SW 1271 (cell line): ENCODE measurements at regions not wholly inside any gene's neighbourhood (a gene's known extent, or its start where the extent isn't known, plus 50 kb on each side); places are given as distances from the start of the nearest gene placed in this dataset.

Experiments
- DNase-seq, 2 experiments: peaks; one replicate each; lab custom pipeline; 2025; lab: John Stamatoyannopoulos, UW

DNA sequence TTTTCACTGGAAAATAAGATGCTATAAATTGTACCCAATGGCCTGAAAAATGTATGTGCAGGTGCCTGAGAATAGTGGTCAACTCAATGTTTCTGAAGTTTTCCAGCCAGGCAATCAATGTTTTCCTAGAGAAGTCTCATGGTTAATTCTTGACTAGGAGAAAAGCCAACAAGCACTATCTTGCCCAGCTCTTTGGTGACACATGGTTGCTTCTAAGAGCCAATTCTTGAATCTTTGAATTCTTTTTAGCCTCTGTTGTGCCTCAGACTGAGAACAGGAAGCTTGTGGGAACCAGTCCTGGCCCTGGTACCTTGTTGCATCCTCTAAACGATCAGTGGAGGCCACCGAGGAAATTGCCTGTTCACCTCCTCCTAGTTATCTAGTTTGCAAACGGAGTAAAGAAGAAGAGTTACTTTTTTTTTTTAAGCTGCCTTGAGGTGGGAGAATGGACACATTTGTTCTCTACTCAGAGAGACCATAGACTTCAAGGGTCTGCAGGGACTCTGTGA lies 144.0 kb upstream of the MKLN1 start:
- DNase-seq: no peak

DNA sequence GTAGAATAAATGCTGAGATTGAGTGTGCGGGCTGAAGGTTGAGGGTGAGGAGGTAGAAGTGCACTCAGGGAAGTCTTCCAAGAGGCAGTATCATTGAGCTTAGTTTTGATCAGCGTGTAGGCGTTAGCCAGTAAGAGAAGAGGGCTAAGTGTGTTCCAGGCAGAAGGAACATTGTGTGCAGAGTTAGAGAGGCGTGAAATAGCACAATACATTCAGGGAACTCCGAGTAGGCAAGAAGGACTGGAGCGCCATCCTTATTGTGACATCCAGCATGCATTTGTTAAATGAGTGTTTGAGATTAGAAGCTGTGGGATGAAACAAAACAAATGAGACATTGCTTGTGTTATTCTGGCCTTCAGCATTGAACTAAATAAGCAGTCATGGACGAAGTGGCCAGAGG lies 140.9 kb upstream of the MKLN1 start:
- DNase-seq: no peak

- DNase-seq: peak; percentile 89 to 99
Measured at GRCh38 chr7:131188367-131189339, 139.0 kb upstream of the MKLN1 start.

- no peak for DNase-seq
Measured at GRCh38 chr7:131189488-131189887, 138.2 kb upstream of the MKLN1 start.

DNA sequence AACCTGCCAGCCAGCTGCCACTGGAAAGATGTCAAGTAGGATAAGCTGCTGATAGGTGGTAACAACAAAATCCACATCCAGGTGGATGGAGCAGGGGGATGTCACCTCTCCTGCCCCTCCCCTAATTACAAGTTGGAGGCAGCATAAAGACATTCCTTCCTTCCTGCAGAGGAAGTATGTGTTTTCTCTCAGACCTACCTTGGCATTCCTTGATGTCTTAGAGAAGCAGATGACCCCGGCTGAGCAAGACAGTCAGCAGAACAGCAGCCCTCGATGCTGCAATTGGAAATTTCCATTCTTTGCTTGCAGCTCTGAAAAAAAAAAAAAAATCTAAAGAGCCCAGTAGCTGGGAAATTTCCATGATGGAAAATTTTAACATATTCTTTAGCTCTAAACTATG lies 137.5 kb upstream of the MKLN1 start:
- DNase-seq: peak; percentile 15 to 57

DNA sequence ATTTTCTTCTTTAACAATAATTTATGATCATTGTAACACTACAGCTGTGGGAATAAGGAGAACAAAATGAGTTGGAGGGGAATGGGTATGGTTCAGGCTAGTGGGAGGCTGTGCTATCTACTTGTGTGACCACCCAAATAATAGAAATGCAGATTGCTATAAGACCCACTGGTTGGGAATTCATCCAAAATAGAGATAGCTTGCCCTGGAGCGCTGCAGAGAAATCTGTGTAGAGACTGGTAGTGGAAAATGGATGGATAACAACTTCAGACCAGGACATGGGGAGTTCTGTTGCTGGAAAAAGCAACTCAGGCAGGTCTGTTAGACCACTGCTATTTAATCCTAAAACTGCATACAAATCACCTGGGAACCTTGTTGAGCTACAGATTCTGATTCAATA lies 137.1 kb upstream of the MKLN1 start:
- DNase-seq: no peak

DNA sequence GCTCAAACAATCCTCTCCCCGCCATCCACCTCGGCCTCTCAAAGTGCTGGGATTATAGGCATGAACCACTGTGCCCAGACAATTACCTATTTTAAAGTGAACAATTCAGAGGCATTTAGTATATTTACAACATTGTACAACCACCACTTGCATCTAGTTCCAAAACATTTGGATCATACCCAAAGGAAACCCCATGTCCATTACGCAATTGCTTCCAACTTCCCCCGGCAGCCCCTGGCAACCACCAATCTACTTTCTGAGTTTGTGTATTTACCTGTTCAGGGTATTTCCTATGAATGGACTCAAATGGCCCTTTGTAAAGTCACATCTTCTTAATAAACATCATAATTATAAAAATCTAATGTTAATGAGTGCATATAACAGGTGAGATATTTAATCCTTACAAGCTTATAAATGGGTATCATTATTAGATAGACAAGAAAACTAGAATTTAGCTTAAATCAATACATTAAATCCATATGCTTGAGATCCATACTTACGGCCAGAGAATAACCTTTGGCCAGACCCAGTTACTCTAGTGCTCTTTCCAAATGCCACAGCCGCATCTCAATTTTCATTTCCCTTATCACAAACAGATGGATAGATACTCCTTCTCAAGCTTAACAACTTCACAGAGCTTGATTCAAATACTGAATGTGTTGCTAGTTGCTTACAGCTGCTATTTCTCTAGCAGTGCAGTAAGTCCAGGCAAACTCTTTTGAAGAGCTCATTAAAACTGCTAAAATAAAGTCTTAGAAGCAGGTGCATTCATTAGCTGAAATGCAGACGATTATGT lies 133.4 kb upstream of the MKLN1 start:
- no peak for DNase-seq

- DNase-seq: no peak
Measured at GRCh38 chr7:131196803-131197202, 130.9 kb upstream of the MKLN1 start.

DNA sequence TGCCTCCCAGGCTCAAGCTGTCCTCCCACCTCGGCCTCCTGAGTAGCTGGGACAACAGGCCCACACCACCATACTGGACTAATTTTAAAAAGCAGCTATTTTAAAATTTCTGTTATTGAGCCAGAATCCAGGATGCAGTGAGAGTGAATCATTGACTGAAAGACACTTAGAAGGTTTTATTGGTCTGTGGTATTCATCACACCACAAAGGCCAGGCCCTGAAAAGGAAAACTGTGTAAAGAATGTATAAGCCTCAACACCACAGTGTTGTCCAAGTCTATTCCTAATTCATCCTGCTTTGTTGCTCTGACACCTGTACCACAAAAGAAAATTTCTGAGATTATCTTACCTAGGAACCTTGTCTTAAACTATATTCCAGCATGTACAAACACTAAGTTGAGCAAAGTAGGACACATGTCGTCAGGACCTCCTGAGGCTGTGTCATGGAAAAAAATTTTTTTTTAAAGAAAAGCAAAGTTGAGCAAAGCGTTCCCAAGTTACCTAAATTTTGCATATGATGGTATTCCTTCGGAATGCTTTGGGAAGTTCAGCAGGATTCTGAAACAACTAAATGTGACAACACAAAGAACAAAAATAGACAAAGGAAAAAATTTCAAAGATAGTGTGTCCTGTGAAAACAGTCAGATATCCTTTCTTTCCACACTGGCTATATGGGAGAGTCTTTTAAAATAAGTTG lies 129.6 kb upstream of the MKLN1 start:
- no peak for DNase-seq

GRCh38 chr7:131202451-131202850 lies 125.2 kb upstream of the MKLN1 start:
- no peak for DNase-seq

DNA sequence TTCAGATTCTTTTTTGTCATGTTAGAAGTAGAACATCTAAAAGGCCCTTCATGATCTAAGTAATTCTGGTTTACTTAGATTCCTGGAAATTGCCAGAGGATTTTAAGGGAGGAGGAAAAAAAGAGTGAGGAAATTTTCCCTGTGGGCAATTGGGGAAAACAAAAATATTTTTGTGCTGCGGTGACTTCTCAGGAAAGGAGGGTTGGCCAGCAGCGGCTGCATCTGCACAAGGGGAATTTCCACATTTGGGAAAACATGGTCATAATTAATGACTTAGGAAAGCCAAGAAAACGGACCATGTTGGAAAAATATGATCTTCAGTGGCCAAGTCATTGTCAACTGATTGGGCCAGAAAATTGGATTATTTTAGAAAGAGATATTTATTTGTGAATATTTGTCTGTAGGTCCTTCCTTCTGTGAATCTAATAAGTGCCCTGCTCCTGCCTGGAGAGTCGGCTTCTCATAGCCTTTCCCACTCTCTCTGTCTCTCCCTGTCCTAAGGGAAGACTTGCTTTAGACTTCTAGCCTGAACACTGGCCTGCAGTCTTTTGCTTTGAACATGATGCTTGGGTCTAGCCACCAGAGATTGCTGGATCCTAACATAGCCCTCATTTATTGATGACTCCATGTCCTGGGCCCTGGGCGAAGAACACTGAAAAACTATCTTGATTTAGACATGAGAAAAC lies 124.2 kb upstream of the MKLN1 start:
- DNase-seq: no peak

DNA sequence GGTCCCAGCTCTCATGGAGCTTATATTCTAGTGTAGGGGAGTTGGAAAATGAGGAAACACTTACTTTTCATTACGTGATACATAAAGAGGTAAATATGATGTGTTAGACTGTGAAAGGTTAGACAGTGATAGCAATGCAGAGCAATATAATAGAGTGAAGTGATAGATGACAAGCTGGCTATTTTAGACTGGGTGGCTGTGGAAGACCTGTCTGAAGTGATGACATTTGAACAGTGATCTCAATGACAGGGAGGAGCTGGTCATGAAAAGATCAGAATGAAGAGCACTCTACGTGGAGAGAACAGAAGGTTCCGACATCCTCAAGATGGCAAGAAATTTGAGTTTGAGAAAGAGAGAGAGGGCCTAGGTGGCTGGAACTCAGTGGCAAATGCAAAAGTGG lies 118.9 kb upstream of the MKLN1 start:
- no peak for DNase-seq

DNA sequence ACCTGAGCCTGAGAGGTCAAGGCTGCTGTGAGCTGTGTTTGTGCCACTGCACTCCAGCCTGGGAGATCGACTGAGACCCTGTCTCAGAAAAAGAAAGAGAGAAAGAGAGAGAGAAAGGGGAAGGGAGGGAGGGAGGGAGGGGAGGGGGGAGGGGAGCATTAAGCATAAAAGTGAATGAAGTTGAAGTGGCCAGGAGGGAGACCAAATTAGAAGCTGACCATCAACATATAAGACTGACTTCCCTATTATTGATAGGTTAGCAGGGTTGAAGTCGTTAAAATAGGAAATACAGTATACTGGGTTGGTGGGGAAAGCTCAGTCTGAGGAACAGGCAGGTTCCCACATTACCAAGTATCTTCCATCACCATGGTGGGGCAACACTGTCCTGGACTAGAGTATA lies 117.1 kb upstream of the MKLN1 start:
- no peak for DNase-seq

DNA sequence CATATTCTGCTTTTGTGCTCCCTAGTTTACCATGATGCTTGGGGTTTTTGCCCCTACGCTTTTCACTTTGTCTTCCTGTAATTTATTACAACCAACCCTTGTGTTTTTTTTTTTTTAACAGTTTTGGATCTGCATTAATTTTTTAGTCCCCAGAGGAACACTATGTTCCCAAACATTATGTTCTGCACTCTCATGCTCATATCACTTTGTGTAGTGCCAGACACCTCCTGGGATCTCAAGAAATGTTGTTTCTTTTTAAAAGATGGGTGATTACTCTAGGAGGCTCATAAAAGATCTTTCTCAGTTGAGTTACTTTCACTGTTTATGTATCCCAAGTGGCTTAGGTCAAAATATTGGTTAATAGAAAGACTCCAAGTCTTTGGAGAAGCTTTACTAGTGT lies 116.2 kb upstream of the MKLN1 start:
- DNase-seq: no peak

DNA sequence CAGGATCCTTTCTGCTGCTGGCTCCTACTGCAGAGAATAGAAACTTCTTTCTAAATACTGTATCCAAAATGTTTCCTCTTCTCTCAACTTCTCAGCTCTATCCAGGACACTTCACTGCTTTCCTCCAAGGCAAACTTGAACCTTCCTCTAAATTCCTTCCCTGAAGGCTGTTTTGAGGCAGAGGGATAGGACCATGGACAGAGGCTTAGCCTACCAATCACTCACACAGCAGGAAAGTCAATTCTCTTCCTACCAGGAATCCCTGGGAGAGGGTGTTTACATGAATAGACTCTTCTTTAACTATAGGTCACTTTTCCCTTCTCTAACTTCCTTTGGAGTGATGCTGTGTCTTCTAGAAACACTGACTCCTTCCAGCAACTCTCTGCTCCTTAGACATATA lies 115.6 kb upstream of the MKLN1 start:
- no peak for DNase-seq

DNA sequence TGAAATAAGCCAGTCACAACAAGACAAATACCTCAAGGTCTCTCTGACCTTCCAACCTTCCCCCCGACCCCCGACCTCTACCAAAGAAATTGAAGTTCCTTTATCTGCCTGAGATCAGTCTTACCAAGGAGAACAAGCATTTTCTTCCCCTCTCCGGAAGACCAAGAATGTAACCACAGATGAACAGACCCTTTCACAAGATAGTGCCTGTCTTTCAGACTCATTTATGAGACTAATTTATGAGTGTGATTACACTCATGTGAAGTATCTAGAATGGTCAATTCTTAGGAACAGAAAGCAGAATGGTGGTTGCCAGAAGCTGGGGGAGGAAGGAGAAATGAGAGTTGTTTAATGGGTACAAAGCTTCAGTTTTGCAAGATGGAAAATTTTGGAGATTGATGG lies 108.9 kb upstream of the MKLN1 start:
- DNase-seq: no peak

- DNase-seq: no peak
Measured at GRCh38 chr7:131219312-131220041, 108.2 kb upstream of the MKLN1 start.

GRCh38 chr7:131221061-131221460 lies 106.6 kb upstream of the MKLN1 start:
- no peak for DNase-seq

DNA sequence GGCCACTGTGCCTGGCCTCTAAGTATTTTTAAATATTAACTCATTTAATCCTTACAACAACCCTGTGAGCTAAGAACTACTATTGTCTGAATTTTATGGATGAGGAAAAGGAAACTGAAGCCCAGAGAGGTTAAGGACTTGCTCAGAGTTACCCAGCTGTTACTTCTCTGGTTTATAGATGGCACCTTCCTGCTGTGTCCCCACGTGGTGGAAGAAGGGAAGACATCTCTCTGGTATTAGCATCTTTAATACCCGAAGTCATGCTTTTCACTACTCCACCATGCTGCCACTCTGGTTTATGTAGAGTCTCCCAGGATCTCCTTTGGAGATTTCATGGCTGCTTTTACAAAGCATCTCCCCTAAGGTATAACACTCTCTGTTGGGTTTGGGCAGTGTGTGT lies 105.5 kb upstream of the MKLN1 start:
- no peak for DNase-seq

DNA sequence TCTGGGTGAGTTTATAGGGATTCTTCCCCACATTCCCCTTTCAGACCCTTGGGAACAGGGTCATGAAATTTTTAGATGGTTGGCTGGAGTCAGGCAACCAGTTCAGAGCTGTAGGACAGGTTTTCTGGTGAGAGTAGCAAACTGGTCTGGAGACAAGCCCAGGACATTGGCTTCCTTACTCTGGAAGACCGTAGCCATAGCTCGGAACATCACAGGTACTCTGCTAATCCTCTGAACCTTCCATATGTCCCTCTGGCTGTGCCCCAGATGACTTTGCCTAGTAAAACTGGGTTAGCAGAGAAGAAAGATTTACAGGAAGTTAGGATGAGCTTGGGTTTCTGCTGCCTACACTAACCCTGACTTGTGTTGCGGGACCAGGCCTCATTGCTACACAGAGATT lies 104.5 kb upstream of the MKLN1 start:
- no peak for DNase-seq

DNA sequence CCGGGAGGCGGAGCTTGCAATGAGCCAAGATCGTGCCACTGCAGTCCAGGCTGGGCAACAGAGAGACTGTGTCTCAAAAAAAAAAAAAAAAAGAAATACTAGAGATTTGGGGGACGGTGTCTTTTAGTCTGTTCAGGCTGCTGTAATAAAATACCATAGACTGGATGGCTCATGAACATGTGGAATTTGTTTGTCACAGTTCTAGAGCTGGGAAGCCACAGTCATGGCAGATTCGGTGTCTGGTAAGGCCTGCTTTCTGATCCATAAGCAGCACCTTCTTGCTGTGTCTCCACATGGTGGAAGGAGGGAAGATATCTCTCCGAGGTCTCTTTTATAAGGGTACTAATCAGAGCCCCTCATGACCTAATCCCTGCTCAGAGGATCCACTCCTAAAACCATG lies 102.7 kb upstream of the MKLN1 start:
- no peak for DNase-seq
